NCI-H2107 treated with DMSO at 0.1 percent for 48 hours (cell line): ENCODE measurements at regions not wholly inside any gene's neighbourhood (a gene's known extent, or its start where the extent isn't known, plus 50 kb on each side); places are given as distances from the start of the nearest gene placed in this dataset.
"Not testable (repeated sequence)": the region's sequence is repeated elsewhere in the genome, so short reads cannot be mapped to it uniquely, and the experiment has no call there.

Experiments used
- DNase-seq: peaks from one replicate; lab custom pipeline; 2025; ENCODE audit not compliant: unreplicated experiment; lab: John Stamatoyannopoulos, UW

- no peak for DNase-seq
Measured at GRCh38 chr10:107986571-107986970, 822.1 kb upstream of the SORCS1 start.

DNA sequence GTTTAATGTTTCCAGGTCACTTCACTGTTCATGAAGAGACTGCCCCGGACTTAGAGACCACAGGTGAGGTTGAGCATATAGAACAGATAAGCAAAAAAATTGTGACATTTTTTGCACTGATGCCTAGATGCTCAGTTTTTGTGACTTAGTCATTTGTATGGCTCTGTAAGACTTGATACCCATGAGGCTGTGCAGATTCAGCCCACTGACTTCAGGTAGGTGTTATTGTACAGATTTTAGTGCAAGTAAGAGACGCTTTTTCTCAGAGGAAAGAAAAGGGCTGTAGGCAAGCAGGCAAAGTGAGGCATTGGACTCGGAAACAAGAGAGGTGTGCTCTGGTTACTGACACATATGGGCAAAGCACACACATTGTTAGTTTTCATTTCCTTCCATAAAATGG, 820.1 kb upstream of the SORCS1 start:
- DNase-seq, result no peak

DNA sequence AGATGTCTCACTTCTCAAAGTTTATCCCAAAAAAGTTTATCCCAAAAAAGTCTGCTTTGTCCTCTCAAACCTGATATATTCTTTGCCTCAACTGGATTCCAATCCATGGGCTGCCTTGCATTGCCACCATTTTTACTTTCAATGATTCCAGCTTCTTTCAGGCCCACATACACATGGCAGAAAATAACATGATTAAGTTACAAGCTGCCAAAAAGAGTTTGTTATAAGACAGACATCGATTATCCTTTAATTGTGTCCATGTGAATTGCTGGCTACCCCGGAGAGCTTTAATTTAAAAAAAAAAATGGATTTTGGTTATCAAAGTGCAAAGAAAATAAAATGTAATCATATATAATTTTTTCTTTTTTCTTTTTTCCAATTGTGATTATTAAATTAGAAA, 819.6 kb upstream of the SORCS1 start:
- no peak for DNase-seq

DNA sequence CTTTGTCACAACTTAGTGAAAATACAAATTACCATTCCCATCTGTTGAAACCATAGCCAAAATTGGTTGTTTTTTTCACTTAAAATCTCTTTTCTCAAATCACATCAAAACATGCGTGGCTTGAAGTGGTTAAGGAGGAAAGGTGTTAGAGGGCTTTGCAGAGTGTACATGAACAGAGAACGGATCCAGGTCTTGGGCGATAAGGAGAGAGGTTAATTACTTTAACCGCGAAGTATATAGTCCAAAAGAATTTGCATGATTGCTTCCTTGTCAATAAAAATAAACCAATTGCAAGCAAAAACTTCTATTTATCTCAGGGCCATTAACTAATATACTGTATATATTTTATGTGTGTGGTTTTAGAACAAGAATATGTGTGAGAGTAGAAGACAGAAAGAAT, 813.9 kb upstream of the SORCS1 start:
- no peak for DNase-seq

GRCh38 chr10:107971973-107972372, 807.5 kb upstream of the SORCS1 start:
- no peak for DNase-seq

DNA sequence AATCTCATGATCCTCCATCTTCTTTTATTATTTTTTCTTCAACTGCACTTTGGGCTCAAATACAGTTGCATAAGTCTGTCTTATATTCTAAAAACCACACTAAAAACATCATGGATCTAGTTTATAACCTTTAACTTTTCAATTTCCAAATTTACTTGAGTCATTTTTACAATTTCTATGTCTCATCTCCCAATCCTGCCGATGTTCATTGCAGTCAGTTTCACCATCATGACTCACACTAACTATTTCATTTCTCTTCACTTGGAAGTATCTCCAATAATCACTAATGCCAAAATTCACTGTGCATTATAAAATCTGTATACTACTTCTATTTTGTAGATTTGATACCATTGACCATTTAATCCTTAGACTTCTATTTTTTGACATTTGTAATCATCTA, 806.9 kb upstream of the SORCS1 start:
- no peak for DNase-seq

- DNase-seq, result no peak
Measured at GRCh38 chr10:107970512-107970911, 806.0 kb upstream of the SORCS1 start.

- DNase-seq, result no peak
Measured at GRCh38 chr10:107969936-107970335, 805.4 kb upstream of the SORCS1 start.

- no peak for DNase-seq
Measured at GRCh38 chr10:107966826-107967225, 802.3 kb upstream of the SORCS1 start.

GRCh38 chr10:107952649-107953556, 788.4 kb upstream of the SORCS1 start:
- DNase-seq, result no peak

- DNase-seq, result not testable (repeated sequence)
Measured at GRCh38 chr10:107950411-107951062, 786.0 kb upstream of the SORCS1 start.

DNA sequence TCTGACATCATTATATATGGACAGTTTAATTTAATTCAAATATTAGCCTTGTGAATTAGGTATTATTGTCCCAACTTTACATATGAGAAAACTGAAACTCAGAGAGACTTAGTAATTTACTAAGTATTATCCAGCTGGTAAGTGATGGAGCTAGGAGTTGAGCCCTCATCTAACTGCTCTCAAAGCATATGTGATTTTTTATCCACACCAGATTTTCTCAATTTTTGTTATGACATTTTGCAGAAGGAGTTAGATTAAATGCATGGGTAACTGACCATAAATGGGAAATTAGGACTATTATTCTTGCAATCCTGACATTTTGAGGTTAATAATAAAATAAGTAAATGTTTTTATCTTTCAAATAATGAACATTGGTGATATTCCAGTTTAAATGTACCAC, 778.3 kb upstream of the SORCS1 start:
- no peak for DNase-seq

- DNase-seq, result no peak
Measured at GRCh38 chr10:107933076-107933475, 768.6 kb upstream of the SORCS1 start.

DNA sequence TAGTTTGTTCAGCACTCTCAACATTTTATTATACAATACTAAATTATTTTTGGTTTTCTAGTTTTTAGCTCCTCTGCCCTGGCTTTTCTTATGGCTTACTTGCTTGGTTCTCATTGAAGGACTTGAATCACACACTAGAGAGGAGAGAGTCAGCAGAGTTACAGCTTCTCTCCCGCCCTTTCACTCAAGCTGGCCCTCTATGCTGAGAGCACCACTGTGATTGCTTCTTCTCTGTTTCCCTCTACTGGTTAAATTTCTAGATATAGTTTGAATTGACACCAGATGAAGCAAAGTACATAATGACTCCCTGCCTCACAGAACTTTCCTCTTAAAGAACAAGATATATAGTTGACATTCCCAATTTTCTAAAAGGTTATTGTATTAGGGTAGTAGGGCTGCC, 767.3 kb upstream of the SORCS1 start:
- DNase-seq, result no peak

DNA sequence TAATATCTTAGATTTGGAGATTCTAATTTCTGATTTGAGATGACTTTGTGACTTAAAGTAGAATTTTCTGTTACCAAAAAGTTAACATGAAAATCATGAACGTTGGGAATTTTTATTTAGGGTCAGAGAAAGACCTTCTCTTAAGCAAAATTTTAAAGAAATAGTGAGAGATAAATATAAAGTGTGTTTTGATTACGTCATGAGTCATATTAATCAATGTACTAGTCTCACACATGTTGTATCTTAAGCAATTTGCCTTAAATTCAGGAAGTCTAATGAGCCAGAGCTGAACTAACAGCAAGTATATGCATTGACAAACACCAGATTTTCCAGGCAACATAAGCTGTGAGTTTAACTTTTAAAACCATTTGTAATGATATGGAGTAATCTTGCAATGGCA, 765.5 kb upstream of the SORCS1 start:
- DNase-seq, result no peak

- DNase-seq, result no peak
Measured at GRCh38 chr10:107924458-107924857, 760.0 kb upstream of the SORCS1 start.

- DNase-seq, result no peak
Measured at GRCh38 chr10:107919626-107920235, 755.2 kb upstream of the SORCS1 start.

- no peak for DNase-seq
Measured at GRCh38 chr10:107918171-107918570, 753.7 kb upstream of the SORCS1 start.

DNA sequence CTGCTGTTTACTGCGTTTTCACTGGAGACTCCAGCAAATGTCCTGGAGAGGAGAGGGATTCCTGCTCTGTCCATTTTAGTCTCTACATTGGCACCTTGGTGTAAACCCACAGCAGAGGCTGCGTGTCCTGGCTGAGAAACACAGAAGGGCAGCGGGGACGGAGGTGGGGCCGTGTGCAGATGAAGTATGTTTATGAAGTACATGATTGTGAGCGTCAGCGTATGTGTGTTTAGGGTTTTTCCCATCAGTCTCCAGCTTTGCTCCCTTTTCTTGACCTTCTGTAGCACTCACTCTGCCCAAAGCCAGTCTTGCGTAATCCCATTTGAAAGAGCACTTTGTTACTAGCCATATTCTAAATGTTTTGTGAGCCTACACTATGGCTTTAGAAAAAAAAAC, 750.7 kb upstream of the SORCS1 start:
- no peak for DNase-seq

DNA sequence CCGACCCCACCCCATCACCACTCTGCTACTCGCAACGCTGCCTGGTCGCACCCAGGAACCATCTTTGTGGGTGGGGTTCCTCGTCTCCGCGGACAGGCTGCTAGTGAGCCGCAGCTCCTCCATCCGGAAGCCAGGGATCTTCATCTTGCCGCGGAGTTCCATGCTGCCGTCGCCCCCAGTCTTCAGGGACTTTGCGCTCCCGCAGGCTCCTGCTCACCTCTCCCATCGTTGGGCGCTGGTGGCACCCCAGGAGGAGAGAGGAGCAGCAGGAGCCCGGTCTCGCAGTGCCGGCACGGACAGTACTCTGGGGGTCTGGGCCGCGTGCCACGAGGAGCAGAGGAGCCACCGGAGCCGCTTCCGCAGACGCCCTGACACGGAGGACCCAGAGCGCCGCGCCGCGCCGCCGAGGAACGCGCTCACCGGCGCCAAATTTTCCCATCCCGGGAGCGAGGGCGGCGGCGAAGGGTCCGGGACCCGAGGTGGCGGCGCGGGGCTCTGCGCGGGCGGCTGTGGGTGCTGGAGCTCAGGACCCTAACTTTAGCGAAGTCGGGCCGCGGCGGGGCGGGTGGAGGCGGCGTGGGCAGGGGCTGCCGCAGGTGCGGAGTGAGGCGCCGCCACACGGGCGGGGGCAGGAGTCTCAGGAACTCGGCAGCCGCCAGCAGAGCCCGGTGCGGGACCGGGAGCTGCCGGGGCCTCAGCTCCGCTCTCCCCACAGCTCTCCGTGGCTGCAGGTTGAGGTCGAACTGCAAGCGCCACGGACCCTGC, 750.1 kb upstream of the SORCS1 start:
- no peak for DNase-seq
